HCT116 (cell line): ENCODE measurements at regions not wholly inside any gene's neighbourhood (a gene's known extent, or its start where the extent isn't known, plus 50 kb on each side); places are given as distances from the start of the nearest gene placed in this dataset.

Source experiments
- JUND ChIP-seq: IDR thresholded peaks from 2 replicates; pipeline ENCODE4 v1.6.1; 2012
- SIN3A ChIP-seq: IDR thresholded peaks from 2 replicates; pipeline ENCODE4 v1.6.1; 2012; ENCODE audit warnings: low read depth
- TF ChIP-seq, protein P1 (sequence below), 3 experiments: fragments of 200-600 bp in 1 of 3; sonication (generic) in 1 of 3; IDR thresholded peaks in 2 of 3; conservative IDR thresholded peaks in 1 of 3; 2 replicates each; pipeline ENCODE4 v1.5.1; 2012 to 2017; ENCODE audit warnings: low read depth in 2 of 3, low read length in 2 of 3, antibody characterized with exemption in 1 of 3, borderline replicate concordance in 1 of 3, control low read depth in 1 of 3, mild to moderate bottlenecking in 1 of 3, mixed read lengths in 1 of 3, mixed run types in 1 of 3, moderate library complexity in 1 of 3; ENCODE audit not compliant: insufficient read depth in 1 of 3

DNA sequence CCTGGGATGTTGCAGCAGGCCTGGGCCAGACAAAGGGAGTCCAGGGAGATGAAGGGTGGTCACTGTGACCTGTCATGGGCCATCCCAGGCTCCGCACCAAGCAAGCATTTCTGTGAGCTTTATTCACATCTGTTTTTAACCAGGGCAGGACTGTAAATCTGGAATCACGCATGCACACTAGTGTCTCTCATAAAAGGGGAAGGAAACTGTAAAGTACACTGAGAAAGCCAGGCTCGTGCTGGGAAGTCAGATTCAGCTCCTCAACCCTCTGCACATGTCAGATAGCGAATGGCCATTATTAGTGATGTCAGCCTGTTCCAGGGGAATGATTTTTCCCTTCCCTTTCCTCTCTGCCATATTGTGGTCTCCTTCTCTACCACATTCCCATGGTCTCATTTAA lies 818.6 kb upstream of the RAB6C start:
- TF ChIP-seq, protein P1, sequence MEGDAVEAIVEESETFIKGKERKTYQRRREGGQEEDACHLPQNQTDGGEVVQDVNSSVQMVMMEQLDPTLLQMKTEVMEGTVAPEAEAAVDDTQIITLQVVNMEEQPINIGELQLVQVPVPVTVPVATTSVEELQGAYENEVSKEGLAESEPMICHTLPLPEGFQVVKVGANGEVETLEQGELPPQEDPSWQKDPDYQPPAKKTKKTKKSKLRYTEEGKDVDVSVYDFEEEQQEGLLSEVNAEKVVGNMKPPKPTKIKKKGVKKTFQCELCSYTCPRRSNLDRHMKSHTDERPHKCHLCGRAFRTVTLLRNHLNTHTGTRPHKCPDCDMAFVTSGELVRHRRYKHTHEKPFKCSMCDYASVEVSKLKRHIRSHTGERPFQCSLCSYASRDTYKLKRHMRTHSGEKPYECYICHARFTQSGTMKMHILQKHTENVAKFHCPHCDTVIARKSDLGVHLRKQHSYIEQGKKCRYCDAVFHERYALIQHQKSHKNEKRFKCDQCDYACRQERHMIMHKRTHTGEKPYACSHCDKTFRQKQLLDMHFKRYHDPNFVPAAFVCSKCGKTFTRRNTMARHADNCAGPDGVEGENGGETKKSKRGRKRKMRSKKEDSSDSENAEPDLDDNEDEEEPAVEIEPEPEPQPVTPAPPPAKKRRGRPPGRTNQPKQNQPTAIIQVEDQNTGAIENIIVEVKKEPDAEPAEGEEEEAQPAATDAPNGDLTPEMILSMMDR (IDR thresholded peaks at IDR 0.05 in 2 of 3, conservative IDR thresholded peaks at IDR 0.05 in 1 of 3; ENCODE audit: borderline replicate concordance in 1 of 3, insufficient read depth in 1 of 3, low read depth in 2 of 3, low read length in 2 of 3): no peak
- TF ChIP-seq SIN3A: no peak
- TF ChIP-seq JUND: no peak
